A549 (cell line): ENCODE measurements at regions not wholly inside any gene's neighbourhood (a gene's known extent, or its start where the extent isn't known, plus 50 kb on each side); places are given as distances from the start of the nearest gene placed in this dataset.

ENCODE experiments used
- ATAC-seq, 2 experiments: fragments of 200-7000 bp in 1 of 2; fragments of >200 bp in 1 of 2; cut with Nextera tagmentation in 1 of 2; cut with Tn5 transposase in 1 of 2; 3 replicates each; pipeline versions ENCODE4 v1.8.0 to v1.9.1; 2018 to 2020; ENCODE audit warnings: mild to moderate bottlenecking in 1 of 2, moderate library complexity in 1 of 2
- CTCF ChIA-PET: fragments of 300-600 bp; sonication (Branson Sonifier 250); formaldehyde crosslinking; extraction: SDS; loops from one replicate; lab custom pipeline; 2021; ENCODE audit warnings: antibody characterized with exemption, inconsistent platforms; lab: Yijun Ruan, JAX
- POLR2A ChIA-PET: fragments of 350-600 bp; formaldehyde crosslinking; extraction: SDS; loops from one replicate; lab custom pipeline; 2021; ENCODE audit warnings: antibody characterized with exemption, inconsistent platforms; lab: Yijun Ruan, JAX
- DNase-seq, 2 experiments: peaks; one replicate each; pipeline versions ENCODE4 v3.0.0 to v3.0.0-alpha.2; 2011 to 2016; ENCODE audit warnings: low read depth in 1 of 2, low spot score in 1 of 2
- FAIRE-seq: peaks from 2 replicates; lab custom pipeline; 2011; peaks lifted over from hg19 to GRCh38; lab: Jason Lieb, UNC
- H3K27ac ChIP-seq, 2 experiments: fragments of >200 bp; sonication (Bioruptor Twin); formaldehyde crosslinking; 3 replicates each; pipeline ENCODE4 v1.5.1; 2016 to 2017
- H3K4me1 ChIP-seq: fragments of >200 bp; sonication (Bioruptor Twin); formaldehyde crosslinking; 3 replicates; pipeline ENCODE4 v1.6.1; 2016
- H3K4me2 ChIP-seq: fragments of >200 bp; sonication (Bioruptor Twin); formaldehyde crosslinking; 3 replicates; pipeline ENCODE4 v1.6.1; 2016
- H3K4me3 ChIP-seq: fragments of >200 bp; sonication (Bioruptor Twin); formaldehyde crosslinking; 3 replicates; pipeline ENCODE4 v1.5.1; 2016
- H3K9me3 ChIP-seq: fragments of >200 bp; sonication (Bioruptor Twin); formaldehyde crosslinking; 3 replicates; pipeline ENCODE4 v1.6.1; 2016
- BHLHE40 ChIP-seq: IDR thresholded peaks from 2 replicates; pipeline ENCODE4 v1.6.1; 2012; ENCODE audit warnings: low read depth, low read length, inconsistent platforms
- CHD4 ChIP-seq: fragments of 200-600 bp; sonication (generic); IDR thresholded peaks from 2 replicates; pipeline ENCODE4 v1.6.1; 2016; ENCODE audit warnings: antibody characterized with exemption, mild to moderate bottlenecking, borderline replicate concordance
- EHF ChIP-seq: fragments of 250-450 bp; sonication (Bioruptor Pico); IDR thresholded peaks from 2 replicates; pipeline ENCODE4 v1.5.0; 2020; ENCODE audit warnings: mild to moderate bottlenecking
- EHMT2 ChIP-seq: fragments of 200-600 bp; sonication (generic); IDR thresholded peaks from 2 replicates; pipeline ENCODE4 v1.6.1; 2016; ENCODE audit warnings: antibody characterized with exemption, low read depth, mild to moderate bottlenecking, moderate library complexity
- ESRRA ChIP-seq: fragments of 150-350 bp; IDR thresholded peaks from 2 replicates; pipeline ENCODE4 v1.6.1; 2014; ENCODE audit warnings: mild to moderate bottlenecking, low read length, borderline replicate concordance
- FOSB ChIP-seq: fragments of 250-450 bp; sonication (Bioruptor Pico); IDR thresholded peaks from 2 replicates; pipeline ENCODE4 v1.5.0; 2020; ENCODE audit warnings: mild to moderate bottlenecking, moderate library complexity
- HDAC2 ChIP-seq: fragments of 200-600 bp; sonication (generic); IDR thresholded peaks from 2 replicates; pipeline ENCODE4 v1.6.1; 2016
- HEYL ChIP-seq: fragments of 250-450 bp; sonication (Bioruptor Pico); IDR thresholded peaks from 2 replicates; pipeline ENCODE4 v1.8.0; 2021; ENCODE audit warnings: mild to moderate bottlenecking, moderate library complexity
- HOXB13 ChIP-seq: fragments of 250-450 bp; sonication (Bioruptor Pico); IDR thresholded peaks from 2 replicates; pipeline ENCODE4 v1.5.0; 2020; ENCODE audit warnings: low read depth, mild to moderate bottlenecking, moderate library complexity
- HOXB5 ChIP-seq: fragments of 250-450 bp; sonication (Bioruptor Pico); IDR thresholded peaks from 2 replicates; pipeline ENCODE4 v1.5.0; 2020; ENCODE audit warnings: mild to moderate bottlenecking, moderate library complexity
- JUN ChIP-seq, 2 experiments: fragments of >200 bp; sonication (Bioruptor Twin); formaldehyde crosslinking; IDR thresholded peaks; 2 replicates in 1 of 2; 3 replicates in 1 of 2; pipeline ENCODE4 v1.6.1; 2016 to 2017
- MAFK ChIP-seq: fragments of 450-650 bp; IDR thresholded peaks from 2 replicates; pipeline ENCODE4 v1.6.1; 2014; ENCODE audit not compliant: partially characterized antibody
- NFE2L2 ChIP-seq: fragments of 150-350 bp; conservative IDR thresholded peaks from 2 replicates; pipeline ENCODE4 v1.6.1; 2014; ENCODE audit warnings: low read length
- POLR2AphosphoS2 ChIP-seq: conservative IDR thresholded peaks from 2 replicates; pipeline ENCODE4 v1.6.1; 2012; ENCODE audit warnings: low read length, improper control_type of control experiment, inconsistent platforms
- RAD21 ChIP-seq, 2 experiments: fragments of >200 bp in 1 of 2; sonication (Bioruptor Twin) in 1 of 2; formaldehyde crosslinking in 1 of 2; IDR thresholded peaks in 1 of 2; conservative IDR thresholded peaks in 1 of 2; 2 replicates in 1 of 2; 3 replicates in 1 of 2; pipeline ENCODE4 v1.6.1; 2012 to 2018; ENCODE audit warnings: inconsistent platforms in 1 of 2
- RCOR1 ChIP-seq: fragments of 150-350 bp; IDR thresholded peaks from 2 replicates; pipeline ENCODE4 v1.6.1; 2014; ENCODE audit warnings: antibody characterized with exemption, low read length, low read depth
- SMC3 ChIP-seq: fragments of >200 bp; sonication (Bioruptor Twin); formaldehyde crosslinking; IDR thresholded peaks from 3 replicates; pipeline ENCODE4 v1.6.1; 2018; ENCODE audit warnings: inconsistent platforms
- SREBF2 ChIP-seq: fragments of 450-650 bp; IDR thresholded peaks from 2 replicates; pipeline ENCODE4 v1.6.1; 2014; ENCODE audit warnings: mild to moderate bottlenecking, moderate library complexity
- TFCP2L1 ChIP-seq: fragments of 250-450 bp; sonication (Bioruptor Pico); IDR thresholded peaks from 2 replicates; pipeline ENCODE4 v1.5.0; 2021; ENCODE audit warnings: mild to moderate bottlenecking
- ZC3H11A ChIP-seq: fragments of 450-650 bp; IDR thresholded peaks from 2 replicates; pipeline ENCODE4 v1.6.1; 2014; ENCODE audit warnings: antibody characterized with exemption, mild to moderate bottlenecking
- ZFP36 ChIP-seq: fragments of 450-650 bp; IDR thresholded peaks from 2 replicates; pipeline ENCODE4 v1.6.1; 2014; ENCODE audit warnings: borderline replicate concordance; ENCODE audit not compliant: partially characterized antibody
- ZNF302 ChIP-seq: fragments of 250-450 bp; sonication (Bioruptor Pico); IDR thresholded peaks from 2 replicates; pipeline ENCODE4 v1.9.0; 2021; ENCODE audit warnings: inconsistent platforms, mild to moderate bottlenecking, moderate library complexity
- ZSCAN20 ChIP-seq: fragments of 250-450 bp; sonication (Bioruptor Pico); IDR thresholded peaks from 2 replicates; pipeline ENCODE4 v1.8.0; 2022; ENCODE audit warnings: mild to moderate bottlenecking, moderate library complexity
- WGBS: methylation state at CpG from one replicate; pipeline ENCODE4 v1.1.6; 2017; ENCODE audit errors: missing lambda C conversion rate; 5-methylcytosine and 5-hydroxymethylcytosine counted together
- TF ChIP-seq, protein P1 (sequence below): fragments of 250-450 bp; sonication (Bioruptor Pico); IDR thresholded peaks from 2 replicates; pipeline ENCODE4 v1.5.0; 2021; ENCODE audit warnings: mild to moderate bottlenecking, moderate library complexity, borderline replicate concordance
- TF ChIP-seq, protein P2 (sequence below): IDR thresholded peaks from 2 replicates; pipeline ENCODE4 v1.6.1; 2012
- TF ChIP-seq, protein P3 (sequence below): fragments of >200 bp; sonication (Bioruptor Twin); formaldehyde crosslinking; IDR thresholded peaks from 3 replicates; pipeline ENCODE4 v1.6.1; 2016
- TF ChIP-seq, protein P4 (sequence below): fragments of 450-650 bp; IDR thresholded peaks from 2 replicates; pipeline ENCODE4 v1.6.1; 2014; ENCODE audit warnings: antibody characterized with exemption
- TF ChIP-seq, protein P5 (sequence below): IDR thresholded peaks from 2 replicates; pipeline ENCODE4 v1.6.1; 2012; ENCODE audit warnings: low read depth, borderline replicate concordance

DNA sequence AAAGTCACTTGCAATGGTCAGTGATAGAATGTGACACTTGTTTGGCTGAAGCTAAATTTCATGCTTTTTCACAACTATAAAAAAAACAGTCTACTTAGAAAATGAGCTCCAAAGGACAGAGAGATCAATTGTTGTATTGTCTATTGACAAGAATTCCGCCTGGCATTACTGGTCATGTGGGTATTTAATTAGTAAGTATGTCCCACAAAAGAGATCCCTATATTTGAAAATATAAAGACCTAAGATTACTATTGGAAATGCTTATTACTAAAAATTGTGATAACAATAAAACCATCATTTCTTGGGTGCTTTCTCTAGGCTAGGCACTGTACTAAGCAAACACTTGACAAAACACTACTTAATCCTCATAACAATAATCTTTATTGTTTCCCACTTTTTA lies 745.2 kb upstream of the C9orf72 start (continued):
- no peak for TF ChIP-seq RAD21 (conservative IDR thresholded peaks at IDR 0.05 in 1 of 2, IDR thresholded peaks at IDR 0.05 in 1 of 2)
- no peak for TF ChIP-seq HEYL (CRISPR knock-in tag)
- TF ChIP-seq SREBF2, result no peak
- no peak for TF ChIP-seq SMC3

DNA sequence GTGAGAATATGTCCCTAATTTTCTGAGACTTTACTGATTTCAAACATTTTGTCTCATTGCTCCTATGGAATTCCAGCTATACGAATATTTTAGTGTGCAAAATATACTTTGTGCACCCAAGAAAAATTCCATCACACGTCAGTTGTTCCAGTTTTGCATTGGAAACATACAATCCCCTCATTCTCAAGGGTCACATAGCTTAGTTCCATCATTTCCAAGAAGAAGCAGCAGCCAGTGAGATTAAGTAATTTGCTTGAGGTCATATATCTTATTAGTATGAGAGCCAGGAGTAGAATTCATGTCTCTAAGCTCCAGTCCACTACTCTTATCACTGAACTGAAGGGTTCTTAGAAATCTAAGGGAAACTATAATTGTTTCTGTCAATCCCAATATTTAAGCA lies 746.7 kb upstream of the C9orf72 start:
- Histone ChIP-seq H3K9me3 (no peaks in the 10 kb centered on the region), H3K4me2 (no peak overlapping the region), H3K4me3 (no peak overlapping the region), H3K27ac (no peak overlapping the region)
- POLR2A ChIA-PET, result no interaction called here
- TF ChIP-seq FOSB (no peak), HDAC2 (no peak), ESRRA (no peak), POLR2AphosphoS2 (no peak), HEYL (CRISPR knock-in tag) (no peak), ZNF302 (no peak), HOXB5 (CRISPR knock-in tag) (no peak)
- TF ChIP-seq, protein P1, sequence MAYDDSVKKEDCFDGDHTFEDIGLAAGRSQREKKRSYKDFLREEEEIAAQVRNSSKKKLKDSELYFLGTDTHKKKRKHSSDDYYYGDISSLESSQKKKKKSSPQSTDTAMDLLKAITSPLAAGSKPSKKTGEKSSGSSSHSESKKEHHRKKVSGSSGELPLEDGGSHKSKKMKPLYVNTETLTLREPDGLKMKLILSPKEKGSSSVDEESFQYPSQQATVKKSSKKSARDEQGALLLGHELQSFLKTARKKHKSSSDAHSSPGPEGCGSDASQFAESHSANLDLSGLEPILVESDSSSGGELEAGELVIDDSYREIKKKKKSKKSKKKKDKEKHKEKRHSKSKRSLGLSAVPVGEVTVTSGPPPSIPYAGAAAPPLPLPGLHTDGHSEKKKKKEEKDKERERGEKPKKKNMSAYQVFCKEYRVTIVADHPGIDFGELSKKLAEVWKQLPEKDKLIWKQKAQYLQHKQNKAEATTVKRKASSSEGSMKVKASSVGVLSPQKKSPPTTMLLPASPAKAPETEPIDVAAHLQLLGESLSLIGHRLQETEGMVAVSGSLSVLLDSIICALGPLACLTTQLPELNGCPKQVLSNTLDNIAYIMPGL, result no peak
- TF ChIP-seq, protein P2, sequence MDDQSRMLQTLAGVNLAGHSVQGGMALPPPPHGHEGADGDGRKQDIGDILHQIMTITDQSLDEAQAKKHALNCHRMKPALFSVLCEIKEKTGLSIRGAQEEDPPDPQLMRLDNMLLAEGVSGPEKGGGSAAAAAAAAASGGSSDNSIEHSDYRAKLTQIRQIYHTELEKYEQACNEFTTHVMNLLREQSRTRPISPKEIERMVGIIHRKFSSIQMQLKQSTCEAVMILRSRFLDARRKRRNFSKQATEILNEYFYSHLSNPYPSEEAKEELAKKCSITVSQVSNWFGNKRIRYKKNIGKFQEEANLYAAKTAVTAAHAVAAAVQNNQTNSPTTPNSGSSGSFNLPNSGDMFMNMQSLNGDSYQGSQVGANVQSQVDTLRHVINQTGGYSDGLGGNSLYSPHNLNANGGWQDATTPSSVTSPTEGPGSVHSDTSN, result no peak
- TF ChIP-seq, all 56 proteins: peak for 0
- CTCF ChIA-PET, result no interaction called here
- 0% methylated on average over 2 of the region's 2 CpGs for WGBS
- FAIRE-seq (no peak), DNase-seq (no peak), ATAC-seq (no peak)
- no peaks in the 10 kb centered on the region for H3K4me1 ChIP-seq

DNA sequence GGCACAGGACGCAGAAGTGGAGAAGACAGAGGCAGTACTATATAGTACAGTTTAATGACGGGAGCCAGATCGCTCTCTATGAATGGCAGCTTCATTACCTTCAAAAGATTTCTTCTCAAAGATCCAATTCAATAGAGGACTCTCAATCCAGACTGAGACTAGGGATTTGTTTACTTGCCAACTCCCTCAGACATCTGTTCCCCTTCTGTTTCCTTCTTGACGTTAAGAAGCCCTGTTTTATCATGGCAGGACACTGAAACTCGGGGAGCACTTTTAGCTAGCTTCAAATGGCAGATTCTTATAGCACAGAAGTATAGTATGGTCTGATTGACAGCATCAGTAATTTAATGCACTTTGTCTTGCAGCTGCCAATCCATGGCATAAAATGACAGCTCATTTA lies 747.3 kb upstream of the C9orf72 start:
- 2% methylated on average over 5 of the region's 5 CpGs for WGBS
- ChIA-PET CTCF (no interaction called here), POLR2A (no interaction called here)
- Histone ChIP-seq H3K4me3 (no peak overlapping the region), H3K27ac (no peak overlapping the region), H3K4me1 (no peaks in the 10 kb centered on the region), H3K4me2 (no peak overlapping the region), H3K9me3 (no peaks in the 10 kb centered on the region)
- no peak for TF ChIP-seq EHF (CRISPR knock-in tag)
- FAIRE-seq (no peak), DNase-seq (no peak), ATAC-seq (no peak)

DNA sequence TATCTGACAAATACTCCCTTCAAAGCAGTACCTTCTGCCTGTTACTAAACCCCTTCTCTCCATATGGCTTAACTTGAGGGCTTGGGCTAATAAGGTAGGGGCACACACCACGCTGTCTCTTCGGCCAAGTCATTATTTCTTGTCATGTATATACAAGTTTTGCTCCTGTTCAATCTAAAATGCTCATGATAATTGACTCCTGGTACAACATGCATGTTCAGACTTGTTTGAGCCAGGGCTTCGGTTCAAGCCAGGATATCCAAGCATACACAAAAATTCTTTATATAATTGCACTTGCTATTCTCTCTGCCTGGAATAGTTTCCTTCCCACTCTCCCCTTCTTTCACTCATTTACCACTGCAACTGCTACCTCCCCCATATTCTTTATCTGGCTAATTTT lies 756.0 kb upstream of the C9orf72 start:
- 14% methylated on average over 3 of the region's 3 CpGs for WGBS
- DNase-seq, result no peak
- Histone ChIP-seq H3K4me3 (no peak overlapping the region), H3K27ac (no peak overlapping the region), H3K4me2 (no peak overlapping the region), H3K9me3 (no peaks in the 10 kb centered on the region), H3K4me1 (no peaks in the 10 kb centered on the region)
- CTCF ChIA-PET, result no interaction called here
- ATAC-seq, result no peak
- POLR2A ChIA-PET, result no interaction called here
- FAIRE-seq, result no peak
- no peak for TF ChIP-seq ZFP36
- TF ChIP-seq, protein P3, sequence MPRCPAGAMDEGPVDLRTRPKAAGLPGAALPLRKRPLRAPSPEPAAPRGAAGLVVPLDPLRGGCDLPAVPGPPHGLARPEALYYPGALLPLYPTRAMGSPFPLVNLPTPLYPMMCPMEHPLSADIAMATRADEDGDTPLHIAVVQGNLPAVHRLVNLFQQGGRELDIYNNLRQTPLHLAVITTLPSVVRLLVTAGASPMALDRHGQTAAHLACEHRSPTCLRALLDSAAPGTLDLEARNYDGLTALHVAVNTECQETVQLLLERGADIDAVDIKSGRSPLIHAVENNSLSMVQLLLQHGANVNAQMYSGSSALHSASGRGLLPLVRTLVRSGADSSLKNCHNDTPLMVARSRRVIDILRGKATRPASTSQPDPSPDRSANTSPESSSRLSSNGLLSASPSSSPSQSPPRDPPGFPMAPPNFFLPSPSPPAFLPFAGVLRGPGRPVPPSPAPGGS, result no peak
- TF ChIP-seq CHD4, result no peak
- TF ChIP-seq EHMT2, result no peak
- TF ChIP-seq SMC3, result no peak
- no peak for TF ChIP-seq NFE2L2
- no peak for TF ChIP-seq MAFK
- TF ChIP-seq HDAC2, result no peak
- no peak for TF ChIP-seq ZC3H11A
- TF ChIP-seq TFCP2L1 (CRISPR knock-in tag), result no peak
- TF ChIP-seq, protein P1, result no peak
- no peak for TF ChIP-seq BHLHE40
- TF ChIP-seq, protein P4, sequence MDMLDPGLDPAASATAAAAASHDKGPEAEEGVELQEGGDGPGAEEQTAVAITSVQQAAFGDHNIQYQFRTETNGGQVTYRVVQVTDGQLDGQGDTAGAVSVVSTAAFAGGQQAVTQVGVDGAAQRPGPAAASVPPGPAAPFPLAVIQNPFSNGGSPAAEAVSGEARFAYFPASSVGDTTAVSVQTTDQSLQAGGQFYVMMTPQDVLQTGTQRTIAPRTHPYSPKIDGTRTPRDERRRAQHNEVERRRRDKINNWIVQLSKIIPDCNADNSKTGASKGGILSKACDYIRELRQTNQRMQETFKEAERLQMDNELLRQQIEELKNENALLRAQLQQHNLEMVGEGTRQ, result no peak
- TF ChIP-seq, protein P5, sequence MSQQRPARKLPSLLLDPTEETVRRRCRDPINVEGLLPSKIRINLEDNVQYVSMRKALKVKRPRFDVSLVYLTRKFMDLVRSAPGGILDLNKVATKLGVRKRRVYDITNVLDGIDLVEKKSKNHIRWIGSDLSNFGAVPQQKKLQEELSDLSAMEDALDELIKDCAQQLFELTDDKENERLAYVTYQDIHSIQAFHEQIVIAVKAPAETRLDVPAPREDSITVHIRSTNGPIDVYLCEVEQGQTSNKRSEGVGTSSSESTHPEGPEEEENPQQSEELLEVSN, result no peak
- no peak for TF ChIP-seq JUN (IDR thresholded peaks at IDR 0.05)
- no peak for TF ChIP-seq HOXB13 (CRISPR knock-in tag)
- TF ChIP-seq RCOR1, result no peak
- no peak for TF ChIP-seq ZSCAN20 (CRISPR knock-in tag)
